HCT116 (cell line): ENCODE measurements at regions not wholly inside any gene's neighbourhood (a gene's known extent, or its start where the extent isn't known, plus 50 kb on each side); places are given as distances from the start of the nearest gene placed in this dataset.

Source experiments
- EGR1 ChIP-seq: IDR thresholded peaks from 2 replicates; pipeline ENCODE4 v1.6.1; 2012; ENCODE audit warnings: low read depth
- EZH2phosphoT487 ChIP-seq: fragments of 200-600 bp; IDR thresholded peaks from 2 replicates; pipeline ENCODE4 v1.6.1; 2018; ENCODE audit warnings: antibody characterized with exemption, borderline replicate concordance
- JUND ChIP-seq: IDR thresholded peaks from 2 replicates; pipeline ENCODE4 v1.6.1; 2012
- MAX ChIP-seq: IDR thresholded peaks from 2 replicates; pipeline ENCODE4 v1.6.1; 2012
- POLR2A ChIP-seq: IDR thresholded peaks from 2 replicates; pipeline ENCODE4 v1.7.0; 2011; ENCODE audit warnings: borderline replicate concordance; ENCODE audit not compliant: insufficient read depth, insufficient read length; ENCODE audit errors: extremely low read depth
- POLR2AphosphoS5 ChIP-seq: IDR thresholded peaks from 2 replicates; pipeline ENCODE4 v1.6.1; 2011; ENCODE audit warnings: mild to moderate bottlenecking, low read depth, low read length, moderate library complexity
- ZBTB33 ChIP-seq: IDR thresholded peaks from 2 replicates; pipeline ENCODE4 v1.6.1; 2011; ENCODE audit warnings: mild to moderate bottlenecking, low read length, moderate library complexity; ENCODE audit not compliant: insufficient replicate concordance; ENCODE audit errors: extremely low read depth
- ZNF274 ChIP-seq: fragments of 200-500 bp; sonication (Bioruptor generic); IDR thresholded peaks from 2 replicates; pipeline ENCODE4 v1.6.1; 2014; ENCODE audit warnings: mild to moderate bottlenecking, low read depth, low read length, inconsistent platforms
- TF ChIP-seq, protein P1 (sequence below), 3 experiments: fragments of 200-600 bp in 1 of 3; sonication (generic) in 1 of 3; IDR thresholded peaks in 2 of 3; conservative IDR thresholded peaks in 1 of 3; 2 replicates each; pipeline ENCODE4 v1.5.1; 2012 to 2017; ENCODE audit warnings: low read depth in 2 of 3, low read length in 2 of 3, antibody characterized with exemption in 1 of 3, borderline replicate concordance in 1 of 3, control low read depth in 1 of 3, mild to moderate bottlenecking in 1 of 3, mixed read lengths in 1 of 3, mixed run types in 1 of 3, moderate library complexity in 1 of 3; ENCODE audit not compliant: insufficient read depth in 1 of 3
- TF ChIP-seq, protein P2 (sequence below): IDR thresholded peaks from 2 replicates; pipeline ENCODE4 v1.6.1; 2012
- TF ChIP-seq, protein P3 (sequence below): IDR thresholded peaks from 2 replicates; pipeline ENCODE4 v1.6.1; 2012; ENCODE audit warnings: low read depth

DNA sequence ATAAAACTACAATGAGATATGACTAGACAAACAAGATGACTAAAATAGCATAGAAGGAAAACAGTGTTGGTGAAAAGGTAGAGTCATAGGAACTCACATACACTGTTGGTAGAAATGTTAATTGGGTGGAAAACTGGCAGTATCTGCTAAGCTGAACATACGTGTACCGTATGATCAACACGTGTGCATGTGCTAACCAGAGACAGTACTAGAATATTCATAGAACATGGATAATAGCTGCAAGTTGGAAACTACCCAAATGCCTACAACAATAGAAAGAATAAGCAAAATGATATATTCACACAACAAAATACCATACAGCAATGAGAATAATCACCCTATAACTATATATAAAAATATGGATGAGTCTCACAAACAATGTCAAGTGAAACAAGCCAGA is 184.0 kb downstream of the IBTK start:
- TF ChIP-seq, protein P1, sequence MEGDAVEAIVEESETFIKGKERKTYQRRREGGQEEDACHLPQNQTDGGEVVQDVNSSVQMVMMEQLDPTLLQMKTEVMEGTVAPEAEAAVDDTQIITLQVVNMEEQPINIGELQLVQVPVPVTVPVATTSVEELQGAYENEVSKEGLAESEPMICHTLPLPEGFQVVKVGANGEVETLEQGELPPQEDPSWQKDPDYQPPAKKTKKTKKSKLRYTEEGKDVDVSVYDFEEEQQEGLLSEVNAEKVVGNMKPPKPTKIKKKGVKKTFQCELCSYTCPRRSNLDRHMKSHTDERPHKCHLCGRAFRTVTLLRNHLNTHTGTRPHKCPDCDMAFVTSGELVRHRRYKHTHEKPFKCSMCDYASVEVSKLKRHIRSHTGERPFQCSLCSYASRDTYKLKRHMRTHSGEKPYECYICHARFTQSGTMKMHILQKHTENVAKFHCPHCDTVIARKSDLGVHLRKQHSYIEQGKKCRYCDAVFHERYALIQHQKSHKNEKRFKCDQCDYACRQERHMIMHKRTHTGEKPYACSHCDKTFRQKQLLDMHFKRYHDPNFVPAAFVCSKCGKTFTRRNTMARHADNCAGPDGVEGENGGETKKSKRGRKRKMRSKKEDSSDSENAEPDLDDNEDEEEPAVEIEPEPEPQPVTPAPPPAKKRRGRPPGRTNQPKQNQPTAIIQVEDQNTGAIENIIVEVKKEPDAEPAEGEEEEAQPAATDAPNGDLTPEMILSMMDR (IDR thresholded peaks at IDR 0.05 in 2 of 3, conservative IDR thresholded peaks at IDR 0.05 in 1 of 3; ENCODE audit: borderline replicate concordance in 1 of 3, insufficient read depth in 1 of 3, low read depth in 2 of 3, low read length in 2 of 3), result no peak
- TF ChIP-seq POLR2A (no peak), EZH2phosphoT487 (no peak), EGR1 (no peak), ZNF274 (no peak), POLR2AphosphoS5 (no peak), ZBTB33 (no peak), JUND (no peak), MAX (no peak)
- TF ChIP-seq, protein P2, sequence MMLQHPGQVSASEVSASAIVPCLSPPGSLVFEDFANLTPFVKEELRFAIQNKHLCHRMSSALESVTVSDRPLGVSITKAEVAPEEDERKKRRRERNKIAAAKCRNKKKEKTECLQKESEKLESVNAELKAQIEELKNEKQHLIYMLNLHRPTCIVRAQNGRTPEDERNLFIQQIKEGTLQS, result no peak
- TF ChIP-seq, protein P3, sequence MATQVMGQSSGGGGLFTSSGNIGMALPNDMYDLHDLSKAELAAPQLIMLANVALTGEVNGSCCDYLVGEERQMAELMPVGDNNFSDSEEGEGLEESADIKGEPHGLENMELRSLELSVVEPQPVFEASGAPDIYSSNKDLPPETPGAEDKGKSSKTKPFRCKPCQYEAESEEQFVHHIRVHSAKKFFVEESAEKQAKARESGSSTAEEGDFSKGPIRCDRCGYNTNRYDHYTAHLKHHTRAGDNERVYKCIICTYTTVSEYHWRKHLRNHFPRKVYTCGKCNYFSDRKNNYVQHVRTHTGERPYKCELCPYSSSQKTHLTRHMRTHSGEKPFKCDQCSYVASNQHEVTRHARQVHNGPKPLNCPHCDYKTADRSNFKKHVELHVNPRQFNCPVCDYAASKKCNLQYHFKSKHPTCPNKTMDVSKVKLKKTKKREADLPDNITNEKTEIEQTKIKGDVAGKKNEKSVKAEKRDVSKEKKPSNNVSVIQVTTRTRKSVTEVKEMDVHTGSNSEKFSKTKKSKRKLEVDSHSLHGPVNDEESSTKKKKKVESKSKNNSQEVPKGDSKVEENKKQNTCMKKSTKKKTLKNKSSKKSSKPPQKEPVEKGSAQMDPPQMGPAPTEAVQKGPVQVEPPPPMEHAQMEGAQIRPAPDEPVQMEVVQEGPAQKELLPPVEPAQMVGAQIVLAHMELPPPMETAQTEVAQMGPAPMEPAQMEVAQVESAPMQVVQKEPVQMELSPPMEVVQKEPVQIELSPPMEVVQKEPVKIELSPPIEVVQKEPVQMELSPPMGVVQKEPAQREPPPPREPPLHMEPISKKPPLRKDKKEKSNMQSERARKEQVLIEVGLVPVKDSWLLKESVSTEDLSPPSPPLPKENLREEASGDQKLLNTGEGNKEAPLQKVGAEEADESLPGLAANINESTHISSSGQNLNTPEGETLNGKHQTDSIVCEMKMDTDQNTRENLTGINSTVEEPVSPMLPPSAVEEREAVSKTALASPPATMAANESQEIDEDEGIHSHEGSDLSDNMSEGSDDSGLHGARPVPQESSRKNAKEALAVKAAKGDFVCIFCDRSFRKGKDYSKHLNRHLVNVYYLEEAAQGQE, result no peak
